Prostate gland (tissue), 2 donors: ENCODE measurements at regions not wholly inside any gene's neighbourhood (a gene's known extent, or its start where the extent isn't known, plus 50 kb on each side); places are given as distances from the start of the nearest gene placed in this dataset.

ENCODE experiments used
- CTCF ChIP-seq, 4 experiments: fragments of 200-600 bp in 2 of 4; fragments of 450-650 bp in 2 of 4; sonication (generic) in 2 of 4; IDR thresholded peaks; 1 replicate in 3 of 4; 2 replicates in 1 of 4; pipeline ENCODE4 v1.5.1; 2016 to 2019; ENCODE audit warnings: antibody characterized with exemption in 4 of 4, mild to moderate bottlenecking in 2 of 4, moderate library complexity in 2 of 4
- POLR2A ChIP-seq: fragments of 450-650 bp; IDR thresholded peaks from one replicate; pipeline ENCODE4 v1.6.1; 2016; ENCODE audit warnings: antibody characterized with exemption, mild to moderate bottlenecking

- TF ChIP-seq CTCF (IDR thresholded peaks at IDR 0.05), result no peak
- no peak for TF ChIP-seq POLR2A
Measured at GRCh38 chr10:6660460-6660859, 80.4 kb upstream of the PRKCQ start.
